ENCODE measurements at regions not wholly inside any gene's neighbourhood (a gene's known extent, or its start where the extent isn't known, plus 50 kb on each side); places are given as distances from the start of the nearest gene placed in this dataset.

GRCh38 chr13:69571606-69572323 lies 535.9 kb upstream of the ATXN8OS start:
- DNase-seq, result no peak

- DNase-seq, result no peak
Measured at GRCh38 chr13:69567514-69567913, 540.1 kb upstream of the ATXN8OS start.

- DNase-seq, result no peak
Measured at GRCh38 chr13:69566104-69566716, 541.4 kb upstream of the ATXN8OS start.

- DNase-seq, result peak; percentile 14
Measured at GRCh38 chr13:69565334-69565733, 542.3 kb upstream of the ATXN8OS start.

- no peak for DNase-seq
Measured at GRCh38 chr13:69556540-69557196, 551.0 kb upstream of the ATXN8OS start.

GRCh38 chr13:69553976-69554375 lies 553.6 kb upstream of the ATXN8OS start:
- DNase-seq, result no peak

GRCh38 chr13:69551193-69551592 lies 556.4 kb upstream of the ATXN8OS start:
- DNase-seq, result no peak

GRCh38 chr13:69547780-69548179 lies 559.8 kb upstream of the ATXN8OS start:
- no peak for DNase-seq

GRCh38 chr13:69545551-69545950 lies 562.1 kb upstream of the ATXN8OS start:
- no peak for DNase-seq

GRCh38 chr13:69524459-69525150 lies 583.0 kb upstream of the ATXN8OS start:
- DNase-seq, result no peak

- no peak for DNase-seq
Measured at GRCh38 chr13:69496981-69497380, 610.6 kb upstream of the ATXN8OS start.

GRCh38 chr13:69495096-69495495 lies 612.5 kb upstream of the ATXN8OS start:
- no peak for DNase-seq

GRCh38 chr13:69487576-69487975 lies 620.0 kb upstream of the ATXN8OS start:
- no peak for DNase-seq

GRCh38 chr13:69485991-69486592 lies 621.5 kb upstream of the ATXN8OS start:
- DNase-seq, result no peak

- no peak for DNase-seq
Measured at GRCh38 chr13:69477451-69477850, 630.2 kb upstream of the ATXN8OS start.

GRCh38 chr13:69474011-69474685 lies 633.5 kb upstream of the ATXN8OS start:
- no peak for DNase-seq

GRCh38 chr13:69468624-69469023 lies 639.0 kb upstream of the ATXN8OS start:
- no peak for DNase-seq

GRCh38 chr13:69461397-69461796 lies 646.2 kb upstream of the ATXN8OS start:
- DNase-seq, result peak; percentile 3

GRCh38 chr13:69459346-69459745 lies 648.3 kb upstream of the ATXN8OS start:
- no peak for DNase-seq

- DNase-seq, result no peak
Measured at GRCh38 chr13:69458013-69458412, 649.6 kb upstream of the ATXN8OS start.

- no peak for DNase-seq
Measured at GRCh38 chr13:69450245-69450644, 657.4 kb upstream of the ATXN8OS start.

- DNase-seq, result no peak
Measured at GRCh38 chr13:69425235-69425634, 682.4 kb upstream of the ATXN8OS start.

Measured in fibroblast of skin of abdomen (primary cell).